Glutamatergic neuron (in vitro differentiated cells): ENCODE measurements at regions not wholly inside any gene's neighbourhood (a gene's known extent, or its start where the extent isn't known, plus 50 kb on each side); places are given as distances from the start of the nearest gene placed in this dataset.

Experiments used
- DNase-seq: peaks from one replicate; pipeline ENCODE4 v3.0.0; 2022
- H3K27ac Mint-ChIP-seq: one replicate; pipeline ENCODE4 v1.8.0; 2020; ENCODE audit warnings: mild to moderate bottlenecking, mixed read lengths, inconsistent platforms; ENCODE audit not compliant: unreplicated experiment
- H3K27me3 Mint-ChIP-seq: one replicate; pipeline ENCODE4 v1.8.0; 2020; ENCODE audit warnings: mild to moderate bottlenecking, moderate library complexity, mixed read lengths, inconsistent platforms; ENCODE audit not compliant: unreplicated experiment
- H3K36me3 Mint-ChIP-seq: one replicate; pipeline ENCODE4 v1.8.0; 2020; ENCODE audit warnings: mild to moderate bottlenecking, mixed read lengths, inconsistent platforms; ENCODE audit not compliant: unreplicated experiment
- H3K4me1 Mint-ChIP-seq: one replicate; pipeline ENCODE4 v1.8.0; 2020; ENCODE audit warnings: mild to moderate bottlenecking, low read depth, mixed read lengths, inconsistent platforms; ENCODE audit not compliant: unreplicated experiment
- H3K4me3 Mint-ChIP-seq: one replicate; pipeline ENCODE4 v1.8.0; 2020; ENCODE audit warnings: mild to moderate bottlenecking, mixed read lengths, inconsistent platforms; ENCODE audit not compliant: unreplicated experiment
- H3K9me3 Mint-ChIP-seq: one replicate; pipeline ENCODE4 v1.8.0; 2020; ENCODE audit warnings: mild to moderate bottlenecking, moderate library complexity, mixed read lengths, inconsistent platforms; ENCODE audit not compliant: unreplicated experiment
- CTCF ChIP-seq: fragments of 200-600 bp; sonication (generic); IDR thresholded peaks from one replicate; pipeline ENCODE4 v1.5.0; 2021; ENCODE audit not compliant: partially characterized antibody, unreplicated experiment

- Mint-ChIP-seq H3K9me3 (no peaks in the 10 kb centered on the region), H3K4me1 (no peaks in the 10 kb centered on the region), H3K27me3 (no peaks in the 10 kb centered on the region), H3K27ac (no peak overlapping the region), H3K4me3 (no peak overlapping the region), H3K36me3 (no peaks in the 10 kb centered on the region)
- no peak for TF ChIP-seq CTCF
- no peak for DNase-seq
These were observed 432.7 kb upstream of the DIPK2B start for GRCh38 chrX:45633419-45633818.

GRCh38 chrX:45632506-45632905 lies 431.8 kb upstream of the DIPK2B start:
- H3K27ac Mint-ChIP-seq = no peak overlapping the region
- DNase-seq = no peak
- H3K9me3 Mint-ChIP-seq = no peaks in the 10 kb centered on the region

GRCh38 chrX:45630078-45630477 lies 429.4 kb upstream of the DIPK2B start:
- Mint-ChIP-seq H3K4me1 (no peaks in the 10 kb centered on the region), H3K9me3 (no peaks in the 10 kb centered on the region), H3K4me3 (no peak overlapping the region), H3K27me3 (no peaks in the 10 kb centered on the region), H3K36me3 (no peaks in the 10 kb centered on the region), H3K27ac (no peak overlapping the region)
- no peak for TF ChIP-seq CTCF
- no peak for DNase-seq

More at GRCh38 chrX:45632506-45632905, 431.8 kb upstream of the DIPK2B start:
- no peak for TF ChIP-seq CTCF
- no peaks in the 10 kb centered on the region for H3K4me1 Mint-ChIP-seq
- no peak overlapping the region for H3K4me3 Mint-ChIP-seq
- no peaks in the 10 kb centered on the region for H3K27me3 Mint-ChIP-seq
- H3K36me3 Mint-ChIP-seq = no peaks in the 10 kb centered on the region

GRCh38 chrX:45628041-45628440 lies 427.4 kb upstream of the DIPK2B start:
- Mint-ChIP-seq H3K4me3 (no peak overlapping the region), H3K27ac (no peak overlapping the region), H3K9me3 (no peaks in the 10 kb centered on the region), H3K4me1 (no peaks in the 10 kb centered on the region), H3K27me3 (no peaks in the 10 kb centered on the region), H3K36me3 (no peaks in the 10 kb centered on the region)
- no peak for DNase-seq
- no peak for TF ChIP-seq CTCF

- no peak for DNase-seq
- no peak for TF ChIP-seq CTCF
- Mint-ChIP-seq H3K4me1 (no peaks in the 10 kb centered on the region), H3K27ac (no peak overlapping the region), H3K9me3 (no peaks in the 10 kb centered on the region), H3K36me3 (no peaks in the 10 kb centered on the region), H3K4me3 (no peak overlapping the region), H3K27me3 (no peaks in the 10 kb centered on the region)
These were observed 422.6 kb upstream of the DIPK2B start for GRCh38 chrX:45623266-45623665.
